Upper lobe of right lung (tissue), 1 donor: ENCODE measurements at regions not wholly inside any gene's neighbourhood (a gene's known extent, or its start where the extent isn't known, plus 50 kb on each side); places are given as distances from the start of the nearest gene placed in this dataset.

ENCODE experiments used
- ATAC-seq: fragments of 200-7000 bp; cut with Tn5 transposase; one replicate; pipeline ENCODE4 v1.9.1; 2020; ENCODE audit warnings: mild to moderate bottlenecking, moderate library complexity
- DNase-seq: peaks from one replicate; pipeline ENCODE4 v3.0.0-alpha.2; 2020
- H3K27ac ChIP-seq: fragments of 200-600 bp; one replicate; pipeline ENCODE4 v1.8.0; 2022
- H3K27me3 ChIP-seq: fragments of 200-600 bp; one replicate; pipeline ENCODE4 v1.8.0; 2022; ENCODE audit warnings: mild to moderate bottlenecking
- H3K36me3 ChIP-seq: fragments of 200-600 bp; one replicate; pipeline ENCODE4 v1.8.0; 2022
- H3K4me1 ChIP-seq: fragments of 200-600 bp; one replicate; pipeline ENCODE4 v1.8.0; 2022
- H3K4me3 ChIP-seq: fragments of 200-600 bp; one replicate; pipeline ENCODE4 v1.8.0; 2022; ENCODE audit warnings: mild to moderate bottlenecking
- H3K9me3 ChIP-seq: fragments of 200-600 bp; one replicate; pipeline ENCODE4 v1.8.0; 2022
- intact Hi-C: fragments of 100-400 bp; cut with DNase I; formaldehyde crosslinking; loops from one replicate; pipeline ENCODE4 v1.11.0; 2022
- TF ChIP-seq, protein P1 (sequence below): fragments of 200-600 bp; IDR thresholded peaks from one replicate; pipeline ENCODE4 v1.8.0; 2022; ENCODE audit warnings: antibody characterized with exemption
- donor health status: DM: no; HTN: yes; CAD: no; lungs with severe emphysema.

DNA sequence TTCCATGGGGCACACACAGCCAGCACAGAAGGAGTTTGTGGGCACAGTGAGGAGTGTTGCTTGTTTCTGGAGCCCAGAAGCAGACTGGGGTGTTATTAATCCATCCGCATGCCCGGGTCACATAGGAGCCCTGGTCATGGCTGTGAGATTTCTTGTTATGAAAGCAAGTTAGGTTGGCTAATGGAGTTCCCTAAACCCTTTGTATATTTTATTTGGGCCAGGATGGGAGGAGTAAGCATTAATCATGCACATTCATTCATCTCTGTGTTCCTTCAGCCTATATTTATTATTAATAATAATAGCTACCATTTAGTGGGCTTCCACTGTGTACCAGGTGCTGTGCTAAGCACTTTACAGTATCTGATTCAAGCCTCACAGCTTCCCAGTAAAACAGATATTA, 200.6 kb upstream of the CDH5 start:
- TF ChIP-seq, protein P1, sequence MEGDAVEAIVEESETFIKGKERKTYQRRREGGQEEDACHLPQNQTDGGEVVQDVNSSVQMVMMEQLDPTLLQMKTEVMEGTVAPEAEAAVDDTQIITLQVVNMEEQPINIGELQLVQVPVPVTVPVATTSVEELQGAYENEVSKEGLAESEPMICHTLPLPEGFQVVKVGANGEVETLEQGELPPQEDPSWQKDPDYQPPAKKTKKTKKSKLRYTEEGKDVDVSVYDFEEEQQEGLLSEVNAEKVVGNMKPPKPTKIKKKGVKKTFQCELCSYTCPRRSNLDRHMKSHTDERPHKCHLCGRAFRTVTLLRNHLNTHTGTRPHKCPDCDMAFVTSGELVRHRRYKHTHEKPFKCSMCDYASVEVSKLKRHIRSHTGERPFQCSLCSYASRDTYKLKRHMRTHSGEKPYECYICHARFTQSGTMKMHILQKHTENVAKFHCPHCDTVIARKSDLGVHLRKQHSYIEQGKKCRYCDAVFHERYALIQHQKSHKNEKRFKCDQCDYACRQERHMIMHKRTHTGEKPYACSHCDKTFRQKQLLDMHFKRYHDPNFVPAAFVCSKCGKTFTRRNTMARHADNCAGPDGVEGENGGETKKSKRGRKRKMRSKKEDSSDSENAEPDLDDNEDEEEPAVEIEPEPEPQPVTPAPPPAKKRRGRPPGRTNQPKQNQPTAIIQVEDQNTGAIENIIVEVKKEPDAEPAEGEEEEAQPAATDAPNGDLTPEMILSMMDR = no peak
- ATAC-seq = no peak
- Histone ChIP-seq H3K27ac (no peak overlapping the region), H3K4me3 (no peak overlapping the region), H3K36me3 (no peaks in the 10 kb centered on the region), H3K27me3 (no peaks in the 10 kb centered on the region), H3K9me3 (no peaks in the 10 kb centered on the region), H3K4me1 (no peaks in the 10 kb centered on the region)
- intact Hi-C loops = no loop called here
- no peak for DNase-seq

DNA sequence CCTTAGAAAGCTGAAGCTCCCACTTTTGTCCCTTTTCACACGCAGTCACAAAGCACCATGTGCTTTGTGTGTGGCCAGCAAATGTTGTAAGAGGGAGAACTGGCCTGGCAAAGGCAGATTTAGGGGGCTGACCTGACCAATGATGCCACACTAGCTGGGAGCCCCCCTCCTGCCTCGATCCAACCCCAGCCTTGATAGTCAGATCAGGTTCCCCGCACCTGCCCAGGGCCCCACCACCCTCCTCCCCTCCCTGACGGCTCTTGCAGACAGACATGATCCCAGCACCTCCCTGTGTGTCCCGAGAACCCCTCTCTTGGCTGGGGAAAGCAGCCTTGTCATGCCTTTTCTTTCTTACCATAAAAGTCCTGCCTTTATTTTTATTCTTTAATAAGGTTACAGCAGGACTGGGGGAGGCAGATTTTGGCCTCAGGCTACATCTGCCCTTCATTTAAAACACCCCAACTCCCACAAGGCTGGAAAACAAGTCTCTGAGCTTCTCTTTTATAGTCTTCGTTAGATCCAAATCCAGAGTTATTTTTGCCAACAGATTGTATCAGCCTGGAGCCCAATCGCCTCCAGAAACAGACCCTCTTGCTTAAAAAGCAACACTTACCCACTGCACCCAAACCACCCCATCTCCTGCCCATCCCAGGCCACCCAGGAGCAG, 201.8 kb upstream of the CDH5 start:
- TF ChIP-seq, protein P1 = no peak
- Histone ChIP-seq H3K4me3 (no peak overlapping the region), H3K9me3 (no peaks in the 10 kb centered on the region), H3K36me3 (no peaks in the 10 kb centered on the region), H3K27me3 (no peaks in the 10 kb centered on the region), H3K27ac (no peak overlapping the region), H3K4me1 (no peaks in the 10 kb centered on the region)
- no peak for ATAC-seq
- DNase-seq = no peak
- intact Hi-C loops = no loop called here

- ATAC-seq = no peak
- Histone ChIP-seq H3K27ac (no peak overlapping the region), H3K4me3 (no peak overlapping the region), H3K27me3 (no peaks in the 10 kb centered on the region), H3K36me3 (no peaks in the 10 kb centered on the region), H3K9me3 (no peaks in the 10 kb centered on the region), H3K4me1 (no peaks in the 10 kb centered on the region)
- no peak for DNase-seq
- intact Hi-C loops = no loop called here
- TF ChIP-seq, protein P1 = no peak
Measured at GRCh38 chr16:66162821-66163220, 203.7 kb upstream of the CDH5 start.

DNA sequence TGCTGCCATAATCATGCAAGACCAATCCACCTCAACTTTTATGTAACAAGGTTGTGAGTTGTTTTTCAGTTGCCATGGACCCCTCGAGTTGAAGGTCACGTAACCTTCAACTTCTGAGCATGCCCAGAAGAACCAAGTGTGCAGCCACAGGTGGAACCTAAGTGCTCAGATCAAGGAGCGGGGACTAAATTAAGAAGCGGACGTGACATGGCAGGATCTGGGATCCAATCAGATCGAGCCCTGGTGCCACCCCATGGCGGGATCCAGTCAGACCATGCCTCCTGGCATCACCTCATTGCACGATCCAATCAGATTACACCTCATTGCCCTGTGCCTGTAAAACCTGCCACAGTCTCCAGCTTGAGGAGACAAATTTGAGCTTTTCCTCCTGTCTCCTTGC, 204.5 kb upstream of the CDH5 start:
- DNase-seq = no peak
- no peak overlapping the region for H3K27ac ChIP-seq
- no peak for ATAC-seq
- no peaks in the 10 kb centered on the region for H3K36me3 ChIP-seq
- no peaks in the 10 kb centered on the region for H3K4me1 ChIP-seq
- H3K4me3 ChIP-seq = no peak overlapping the region
- H3K9me3 ChIP-seq = no peaks in the 10 kb centered on the region
- intact Hi-C loops = no loop called here
- no peaks in the 10 kb centered on the region for H3K27me3 ChIP-seq
- TF ChIP-seq, protein P1 = no peak

DNA sequence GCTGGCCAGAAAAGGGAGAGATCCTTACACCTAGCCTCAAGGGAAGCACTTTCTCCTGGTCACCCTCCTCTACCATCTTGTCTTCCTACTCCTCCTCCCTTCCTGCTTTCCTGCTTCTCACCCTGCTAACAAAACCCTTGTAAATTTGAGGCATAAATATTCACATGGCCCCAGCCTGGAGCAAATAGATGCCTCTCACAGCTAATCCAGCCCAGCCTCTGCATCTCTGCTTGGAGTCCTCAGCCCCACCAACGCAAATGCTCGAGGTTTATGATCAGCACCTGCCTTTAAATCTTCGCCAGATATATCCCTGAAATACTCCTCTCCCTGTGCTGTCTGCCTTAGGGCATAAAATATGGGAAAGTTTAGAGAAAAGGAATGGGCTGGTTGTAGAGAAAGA, 205.2 kb upstream of the CDH5 start:
- TF ChIP-seq, protein P1 = no peak
- no peak for ATAC-seq
- H3K4me3 ChIP-seq = no peak overlapping the region

DNA sequence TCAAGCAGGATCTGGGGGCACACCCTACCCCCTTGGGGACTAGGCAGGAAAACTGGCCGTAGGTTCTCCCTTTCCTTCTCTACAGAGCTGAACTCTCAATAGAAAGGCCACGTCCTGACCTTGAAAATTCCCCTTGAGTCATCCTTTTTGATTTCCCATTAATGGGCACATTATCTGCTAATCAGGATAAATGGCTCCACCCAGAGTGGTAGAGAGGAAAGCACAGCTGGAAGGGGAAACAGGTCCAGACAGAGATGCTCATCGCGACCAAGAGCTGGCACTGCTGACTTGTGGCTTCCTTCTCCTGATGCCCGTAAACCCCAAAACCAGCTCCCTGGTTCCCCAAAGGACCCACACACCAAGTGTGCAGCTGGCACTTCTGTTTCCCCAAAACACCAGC, 206.5 kb upstream of the CDH5 start:
- Histone ChIP-seq H3K4me3 (no peak overlapping the region), H3K36me3 (no peaks in the 10 kb centered on the region), H3K27ac (no peak overlapping the region), H3K27me3 (no peaks in the 10 kb centered on the region), H3K9me3 (no peaks in the 10 kb centered on the region), H3K4me1 (no peaks in the 10 kb centered on the region)
- ATAC-seq (no peak), DNase-seq (no peak)
- TF ChIP-seq, protein P1 = no peak
- intact Hi-C loops = no loop called here

More for the DNA sequence above, 205.2 kb upstream of the CDH5 start:
- intact Hi-C loops = no loop called here
- Histone ChIP-seq H3K4me1 (no peaks in the 10 kb centered on the region), H3K36me3 (no peaks in the 10 kb centered on the region), H3K27ac (no peak overlapping the region), H3K9me3 (no peaks in the 10 kb centered on the region), H3K27me3 (no peaks in the 10 kb centered on the region)
- no peak for DNase-seq
